Right lobe of liver (tissue), 4 donors: ENCODE measurements at regions not wholly inside any gene's neighbourhood (a gene's known extent, or its start where the extent isn't known, plus 50 kb on each side); places are given as distances from the start of the nearest gene placed in this dataset.

Source experiments
- POLR2A ChIP-seq: fragments of 450-650 bp; IDR thresholded peaks from one replicate; pipeline ENCODE4 v1.6.1; 2017; ENCODE audit warnings: antibody characterized with exemption, mild to moderate bottlenecking
- TF ChIP-seq, protein P1 (sequence below), 4 donors: fragments of 200-600 bp in 3 of 4; fragments of 450-650 bp in 1 of 4; IDR thresholded peaks; one replicate each; pipeline versions ENCODE4 v1.5.1 to v1.8.0; 2016 to 2022; ENCODE audit warnings: antibody characterized with exemption in 4 of 4, mild to moderate bottlenecking in 2 of 4
- donor health status: DM: no; HTN: no; CAD: no.
- donor health status: DM: no; HTN: no; CAD: no.
- donor health status: DM: no; HTN: yes; CAD: no.

DNA sequence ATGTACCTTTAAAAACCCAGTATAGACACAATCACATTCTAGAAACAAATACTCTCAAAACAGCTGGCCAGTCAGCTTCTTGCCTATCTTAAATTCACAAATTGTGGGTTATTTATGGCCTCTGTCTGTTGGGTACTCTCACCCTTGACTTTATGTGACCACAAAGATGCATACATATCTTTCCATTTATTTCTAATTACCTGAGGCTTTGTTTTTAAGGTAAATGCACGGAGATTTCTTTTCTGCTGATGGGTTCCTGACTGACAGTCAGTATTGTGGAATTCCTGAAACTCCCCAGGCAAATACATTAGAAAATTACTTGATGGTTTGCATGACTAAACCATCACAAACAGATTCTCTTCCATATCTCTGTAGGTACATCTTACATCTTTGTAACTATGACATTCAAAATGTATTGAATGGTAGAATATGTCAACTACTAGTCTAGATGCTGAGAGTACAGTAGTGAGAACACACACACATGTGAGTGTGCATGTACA is 107.7 kb downstream of the EDEM1 start:
- TF ChIP-seq POLR2A, result no peak
- TF ChIP-seq, protein P1, sequence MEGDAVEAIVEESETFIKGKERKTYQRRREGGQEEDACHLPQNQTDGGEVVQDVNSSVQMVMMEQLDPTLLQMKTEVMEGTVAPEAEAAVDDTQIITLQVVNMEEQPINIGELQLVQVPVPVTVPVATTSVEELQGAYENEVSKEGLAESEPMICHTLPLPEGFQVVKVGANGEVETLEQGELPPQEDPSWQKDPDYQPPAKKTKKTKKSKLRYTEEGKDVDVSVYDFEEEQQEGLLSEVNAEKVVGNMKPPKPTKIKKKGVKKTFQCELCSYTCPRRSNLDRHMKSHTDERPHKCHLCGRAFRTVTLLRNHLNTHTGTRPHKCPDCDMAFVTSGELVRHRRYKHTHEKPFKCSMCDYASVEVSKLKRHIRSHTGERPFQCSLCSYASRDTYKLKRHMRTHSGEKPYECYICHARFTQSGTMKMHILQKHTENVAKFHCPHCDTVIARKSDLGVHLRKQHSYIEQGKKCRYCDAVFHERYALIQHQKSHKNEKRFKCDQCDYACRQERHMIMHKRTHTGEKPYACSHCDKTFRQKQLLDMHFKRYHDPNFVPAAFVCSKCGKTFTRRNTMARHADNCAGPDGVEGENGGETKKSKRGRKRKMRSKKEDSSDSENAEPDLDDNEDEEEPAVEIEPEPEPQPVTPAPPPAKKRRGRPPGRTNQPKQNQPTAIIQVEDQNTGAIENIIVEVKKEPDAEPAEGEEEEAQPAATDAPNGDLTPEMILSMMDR (IDR thresholded peaks at IDR 0.05), result no peak
